ENCODE measurements at regions not wholly inside any gene's neighbourhood (a gene's known extent, or its start where the extent isn't known, plus 50 kb on each side); places are given as distances from the start of the nearest gene placed in this dataset.

GRCh38 chr5:58018016-58018415 is 441.9 kb downstream of the PLK2 start:
- no peak overlapping the region for H3K27ac Mint-ChIP-seq
- no peak for DNase-seq
- no peak overlapping the region for H3K4me3 Mint-ChIP-seq

GRCh38 chr5:58016877-58017276 is 443.0 kb downstream of the PLK2 start:
- Mint-ChIP-seq H3K27ac (no peak overlapping the region), H3K4me1 (no peaks in the 10 kb centered on the region), H3K4me3 (no peak overlapping the region), H3K36me3 (no peaks in the 10 kb centered on the region), H3K27me3 (peaks cover 4% of the 10 kb centered on the region), H3K9me3 (no peaks in the 10 kb centered on the region)
- no peak for DNase-seq
- CTCF ChIA-PET, result interaction anchor here (1.4 kb wide), 1 partner anchor 15 kb away, joined by 3 read pairs; no protein-coding TSS in a partner anchor

More at GRCh38 chr5:58018016-58018415, 441.9 kb downstream of the PLK2 start:
- CTCF ChIA-PET, result no interaction called here
- Mint-ChIP-seq H3K4me1 (no peaks in the 10 kb centered on the region), H3K27me3 (peaks cover 7% of the 10 kb centered on the region), H3K36me3 (no peaks in the 10 kb centered on the region), H3K9me3 (no peaks in the 10 kb centered on the region)

DNA sequence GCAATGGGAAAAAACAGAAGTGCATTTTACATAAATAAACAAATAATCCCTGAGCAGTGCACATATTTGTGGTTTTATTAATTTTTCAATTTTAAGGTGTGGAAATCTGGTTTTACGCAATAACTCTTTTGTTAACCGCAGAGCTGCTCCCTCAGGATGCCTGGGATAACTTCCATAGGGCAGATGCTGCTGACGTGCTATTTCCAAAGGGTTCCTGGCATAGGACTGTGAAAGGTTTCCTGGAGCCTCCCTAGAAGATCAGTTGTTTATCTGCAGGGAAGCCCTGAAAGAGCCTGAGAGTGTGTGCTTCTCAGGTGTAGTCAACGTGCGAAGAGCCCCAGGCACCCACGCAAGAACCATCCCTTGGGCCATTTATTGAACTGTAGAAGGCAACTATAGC is 443.5 kb downstream of the PLK2 start:
- CTCF ChIA-PET, result interaction anchor here (0.7 to 1.4 kb wide), 2 partner anchors 13 to 14 kb away, joined by 3 read pairs; no protein-coding TSS in a partner anchor
- no peak for DNase-seq
- Mint-ChIP-seq H3K4me1 (no peaks in the 10 kb centered on the region), H3K9me3 (no peaks in the 10 kb centered on the region), H3K27ac (no peak overlapping the region), H3K36me3 (no peaks in the 10 kb centered on the region), H3K27me3 (peaks cover 3% of the 10 kb centered on the region), H3K4me3 (no peak overlapping the region)

DNA sequence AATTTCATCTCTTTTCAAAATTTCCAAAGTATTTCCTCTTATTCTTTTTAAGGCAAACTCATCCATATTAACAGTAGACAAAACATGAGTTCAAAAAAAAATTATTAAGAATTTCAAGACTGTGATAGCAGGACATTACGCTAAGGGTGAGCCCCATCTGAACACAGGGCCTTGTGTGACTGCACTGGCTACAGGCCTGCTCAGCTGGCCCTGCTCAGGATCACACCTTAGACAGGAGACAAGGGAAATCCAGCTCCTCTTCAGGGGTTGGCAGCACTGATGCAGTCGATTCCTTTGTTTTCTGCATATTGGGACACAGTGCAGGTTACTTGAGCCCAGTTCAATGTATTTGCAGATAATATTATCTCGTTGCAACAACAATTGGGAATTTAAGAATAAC is 444.7 kb downstream of the PLK2 start:
- no peaks in the 10 kb centered on the region for H3K36me3 Mint-ChIP-seq
- CTCF ChIA-PET, result no interaction called here
- DNase-seq, result no peak
- no peaks in the 10 kb centered on the region for H3K4me1 Mint-ChIP-seq
- no peak overlapping the region for H3K4me3 Mint-ChIP-seq
- H3K27ac Mint-ChIP-seq, result no peak overlapping the region
- H3K9me3 Mint-ChIP-seq, result no peaks in the 10 kb centered on the region
- H3K27me3 Mint-ChIP-seq, result peaks cover 3% of the 10 kb centered on the region

DNA sequence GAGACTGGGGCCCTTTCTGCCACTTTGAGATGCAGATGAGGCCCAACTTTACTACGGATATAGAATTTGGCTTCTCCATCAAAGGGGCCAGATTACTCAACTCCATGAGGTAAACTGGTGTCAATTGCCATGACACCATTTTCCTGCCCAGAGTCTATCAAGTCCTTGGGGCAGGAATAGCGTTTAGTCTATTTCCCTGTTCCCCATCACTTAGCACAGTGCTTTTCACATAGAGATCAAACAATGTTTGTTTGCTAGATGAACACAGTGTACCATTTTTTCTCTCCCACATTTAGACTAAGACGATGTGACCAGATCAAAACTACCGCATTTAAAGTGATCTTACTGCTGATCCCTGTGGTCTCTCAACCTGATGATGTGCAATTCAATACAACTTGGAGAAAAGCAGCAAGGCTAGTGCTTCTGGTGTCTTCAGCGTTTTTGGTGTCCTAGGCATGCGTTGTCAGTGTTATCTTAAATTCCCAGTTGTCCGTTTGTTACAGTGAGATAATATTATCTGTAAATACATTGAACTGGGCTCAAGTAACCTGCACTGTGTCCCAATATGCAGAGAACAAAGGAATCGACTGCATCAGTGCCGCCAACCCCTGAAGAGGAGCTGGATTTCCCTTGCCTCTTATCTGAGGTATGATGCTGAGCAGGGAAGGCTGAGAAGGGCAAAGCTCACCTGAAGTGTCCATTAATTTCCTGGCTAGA is 446.2 kb downstream of the PLK2 start:
- CTCF ChIA-PET, result no interaction called here
- peaks cover 3% of the 10 kb centered on the region for H3K27me3 Mint-ChIP-seq
- H3K27ac Mint-ChIP-seq, result no peak overlapping the region
- no peaks in the 10 kb centered on the region for H3K9me3 Mint-ChIP-seq
- no peaks in the 10 kb centered on the region for H3K4me1 Mint-ChIP-seq
- no peak overlapping the region for H3K4me3 Mint-ChIP-seq
- H3K36me3 Mint-ChIP-seq, result no peaks in the 10 kb centered on the region
- DNase-seq, result no peak

DNA sequence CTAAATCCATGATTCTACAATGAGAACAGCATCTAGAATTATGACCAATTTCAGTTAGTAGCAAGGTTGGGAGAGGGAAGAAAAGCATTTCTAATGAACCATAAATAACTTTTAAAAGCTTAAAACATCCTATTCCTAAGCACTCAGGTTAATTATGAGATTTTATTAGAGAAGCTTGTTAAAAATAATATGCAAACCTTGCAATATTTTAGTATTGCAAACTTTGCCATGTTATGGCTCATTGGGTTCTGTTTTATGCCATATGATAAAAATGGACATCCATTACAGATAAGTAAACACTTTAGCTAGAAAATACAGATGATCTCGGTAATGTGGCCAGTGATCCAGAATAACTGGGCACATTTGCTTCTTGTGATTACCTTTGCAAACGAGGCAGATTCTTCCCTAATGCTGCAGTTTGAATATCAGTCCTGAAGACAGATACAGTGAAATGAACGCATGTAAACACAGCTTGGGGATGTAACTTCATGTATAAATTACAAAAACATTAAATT is 447.0 kb downstream of the PLK2 start:
- CTCF ChIA-PET, result no interaction called here
- DNase-seq, result no peak
- Mint-ChIP-seq H3K27me3 (peaks cover 3% of the 10 kb centered on the region), H3K4me3 (no peak overlapping the region), H3K27ac (no peak overlapping the region), H3K9me3 (no peaks in the 10 kb centered on the region), H3K36me3 (no peaks in the 10 kb centered on the region), H3K4me1 (no peaks in the 10 kb centered on the region)

GRCh38 chr5:58012102-58012501 is 447.8 kb downstream of the PLK2 start:
- Mint-ChIP-seq H3K4me1 (no peaks in the 10 kb centered on the region), H3K36me3 (no peaks in the 10 kb centered on the region), H3K4me3 (no peak overlapping the region), H3K27ac (no peak overlapping the region), H3K9me3 (no peaks in the 10 kb centered on the region), H3K27me3 (peaks cover 3% of the 10 kb centered on the region)
- CTCF ChIA-PET, result no interaction called here
- no peak for DNase-seq

DNA sequence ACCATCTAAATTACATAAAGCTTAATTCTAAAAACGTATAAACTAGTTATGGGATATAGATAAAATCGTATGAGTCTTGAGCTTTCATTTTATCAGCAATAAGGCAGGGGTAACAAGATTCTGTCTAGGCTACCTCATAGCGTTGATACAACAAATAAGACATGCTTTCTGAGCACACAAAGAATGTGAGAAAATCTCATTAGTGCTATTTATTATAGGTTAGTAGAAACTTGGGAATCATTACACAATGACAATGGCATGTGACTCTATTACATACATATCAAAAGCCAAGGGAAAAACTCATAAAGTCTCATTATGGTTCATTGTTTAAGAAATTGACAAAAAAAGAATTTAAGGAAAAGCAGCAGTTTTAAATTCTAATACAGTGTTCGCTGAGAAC is 448.6 kb downstream of the PLK2 start:
- Mint-ChIP-seq H3K27ac (no peak overlapping the region), H3K27me3 (peaks cover 3% of the 10 kb centered on the region), H3K9me3 (no peaks in the 10 kb centered on the region), H3K36me3 (no peaks in the 10 kb centered on the region), H3K4me3 (no peak overlapping the region), H3K4me1 (no peaks in the 10 kb centered on the region)
- DNase-seq, result no peak
- CTCF ChIA-PET, result no interaction called here

DNA sequence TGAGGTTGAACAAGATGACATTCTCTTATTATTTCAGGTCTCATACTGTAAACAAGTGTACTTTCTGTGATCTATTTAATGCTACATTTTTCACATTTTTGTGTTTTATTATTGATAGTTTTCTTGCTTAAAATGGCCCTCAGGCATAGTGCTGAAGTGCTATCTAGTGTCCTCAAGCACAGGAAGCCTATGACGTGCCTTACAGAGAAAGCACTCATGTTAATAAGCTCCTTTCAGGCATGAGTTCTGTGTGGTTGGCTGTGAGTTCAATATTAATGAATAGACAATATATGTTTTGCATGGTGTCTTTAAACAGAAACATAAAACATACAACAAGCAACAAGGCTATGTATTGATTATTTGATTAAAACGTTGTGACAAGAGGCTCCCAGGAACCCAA is 450.1 kb downstream of the PLK2 start:
- no peaks in the 10 kb centered on the region for H3K9me3 Mint-ChIP-seq
- H3K4me3 Mint-ChIP-seq, result no peak overlapping the region
- DNase-seq, result no peak
- H3K4me1 Mint-ChIP-seq, result no peaks in the 10 kb centered on the region
- CTCF ChIA-PET, result no interaction called here
- peaks cover 3% of the 10 kb centered on the region for H3K27me3 Mint-ChIP-seq
- H3K36me3 Mint-ChIP-seq, result no peaks in the 10 kb centered on the region
- no peak overlapping the region for H3K27ac Mint-ChIP-seq

DNA sequence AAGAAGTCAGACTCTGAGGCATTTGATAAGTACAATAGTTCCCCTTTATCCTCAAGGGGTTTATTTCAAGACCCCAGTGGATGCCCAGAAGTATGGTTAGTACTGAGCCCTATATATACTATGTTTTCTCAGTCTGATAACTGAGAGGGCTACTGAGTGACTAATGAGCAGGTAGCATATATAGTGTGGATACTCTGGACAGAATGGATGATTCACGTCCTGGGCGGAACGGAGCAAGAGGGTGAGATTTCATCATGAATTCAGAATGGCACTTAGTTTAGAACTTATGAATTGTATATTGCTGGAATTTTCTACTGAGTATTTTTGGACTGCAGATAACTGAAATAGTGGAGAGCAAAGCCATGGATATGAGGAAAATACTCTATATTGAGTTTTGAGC is 457.6 kb downstream of the PLK2 start:
- Mint-ChIP-seq H3K9me3 (no peaks in the 10 kb centered on the region), H3K4me3 (no peak overlapping the region), H3K36me3 (no peaks in the 10 kb centered on the region), H3K27me3 (no peaks in the 10 kb centered on the region), H3K4me1 (no peaks in the 10 kb centered on the region), H3K27ac (no peak overlapping the region)
- CTCF ChIA-PET, result interaction anchor here (1.5 kb wide), 1 partner anchor 14 kb away, joined by 3 read pairs; no protein-coding TSS in a partner anchor
- no peak for DNase-seq

DNA sequence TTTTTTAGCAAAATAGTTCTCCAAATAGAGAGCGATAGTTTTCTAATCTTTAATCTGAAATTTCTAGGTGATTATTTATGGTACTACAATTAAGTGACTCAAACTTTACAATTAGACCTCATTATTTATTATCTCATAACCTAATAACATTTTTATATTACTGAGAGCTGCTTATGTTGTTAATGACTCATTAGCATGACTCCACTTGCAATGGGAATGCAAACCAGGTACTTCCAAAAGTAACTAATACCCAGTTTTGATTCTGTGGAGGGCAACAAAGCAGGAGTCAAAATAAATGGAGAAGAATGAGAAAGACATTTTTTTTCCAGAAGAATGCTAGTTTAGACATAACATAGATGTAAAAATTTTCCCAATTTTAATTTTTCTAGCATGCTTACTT is 466.0 kb downstream of the PLK2 start:
- DNase-seq, result no peak
- CTCF ChIA-PET, result no interaction called here

DNA sequence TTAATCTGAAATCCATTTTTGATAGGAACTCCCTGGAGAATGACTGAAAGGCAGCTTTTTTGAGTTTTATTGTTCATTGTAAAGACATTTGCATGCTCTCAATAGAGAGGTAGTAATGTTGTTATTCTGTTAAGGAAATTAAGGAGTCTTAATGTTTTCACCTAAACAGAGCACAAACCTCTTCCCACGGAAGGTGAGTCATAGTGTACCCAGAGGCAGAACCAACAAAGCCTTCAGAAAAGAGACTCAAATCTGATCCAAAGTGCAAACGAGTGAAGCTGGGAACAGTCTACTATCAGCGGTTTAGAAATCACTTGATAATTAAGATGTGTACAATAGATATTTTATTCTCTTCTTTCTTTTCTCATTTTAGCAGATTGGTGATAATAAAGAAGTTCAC is 470.5 kb downstream of the PLK2 start:
- no peak overlapping the region for H3K27ac Mint-ChIP-seq
- H3K27me3 Mint-ChIP-seq, result no peaks in the 10 kb centered on the region
- CTCF ChIA-PET, result no interaction called here
- DNase-seq, result no peak
- H3K4me3 Mint-ChIP-seq, result no peak overlapping the region
- no peaks in the 10 kb centered on the region for H3K36me3 Mint-ChIP-seq
- H3K4me1 Mint-ChIP-seq, result no peaks in the 10 kb centered on the region
- H3K9me3 Mint-ChIP-seq, result no peaks in the 10 kb centered on the region

More for the DNA sequence above, 466.0 kb downstream of the PLK2 start:
- no peaks in the 10 kb centered on the region for H3K36me3 Mint-ChIP-seq
- H3K27ac Mint-ChIP-seq, result no peak overlapping the region
- no peaks in the 10 kb centered on the region for H3K4me1 Mint-ChIP-seq
- H3K9me3 Mint-ChIP-seq, result no peaks in the 10 kb centered on the region
- no peak overlapping the region for H3K4me3 Mint-ChIP-seq
- H3K27me3 Mint-ChIP-seq, result no peaks in the 10 kb centered on the region

DNA sequence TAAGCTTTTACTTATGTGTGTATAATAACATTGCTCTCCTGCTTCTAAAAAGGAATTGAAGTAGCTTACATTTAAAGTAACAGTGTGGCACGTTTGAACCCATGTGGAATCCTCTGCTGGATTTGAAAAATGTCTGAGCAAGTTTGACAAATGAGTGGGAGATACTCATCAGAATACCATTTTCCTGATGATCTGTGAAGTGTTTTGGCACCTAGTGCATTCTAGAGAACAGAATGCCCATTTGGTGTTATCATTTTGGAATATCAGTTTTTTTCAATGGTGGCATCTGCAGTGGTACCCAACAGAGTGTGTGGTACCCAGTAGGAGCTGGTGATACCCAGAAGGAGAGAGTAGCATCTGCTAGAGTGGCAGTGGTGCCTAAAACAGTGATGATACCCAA is 471.1 kb downstream of the PLK2 start:
- Mint-ChIP-seq H3K4me3 (no peak overlapping the region), H3K9me3 (no peaks in the 10 kb centered on the region), H3K27me3 (no peaks in the 10 kb centered on the region), H3K27ac (no peak overlapping the region), H3K36me3 (no peaks in the 10 kb centered on the region), H3K4me1 (no peaks in the 10 kb centered on the region)
- DNase-seq, result no peak
- CTCF ChIA-PET, result no interaction called here

DNA sequence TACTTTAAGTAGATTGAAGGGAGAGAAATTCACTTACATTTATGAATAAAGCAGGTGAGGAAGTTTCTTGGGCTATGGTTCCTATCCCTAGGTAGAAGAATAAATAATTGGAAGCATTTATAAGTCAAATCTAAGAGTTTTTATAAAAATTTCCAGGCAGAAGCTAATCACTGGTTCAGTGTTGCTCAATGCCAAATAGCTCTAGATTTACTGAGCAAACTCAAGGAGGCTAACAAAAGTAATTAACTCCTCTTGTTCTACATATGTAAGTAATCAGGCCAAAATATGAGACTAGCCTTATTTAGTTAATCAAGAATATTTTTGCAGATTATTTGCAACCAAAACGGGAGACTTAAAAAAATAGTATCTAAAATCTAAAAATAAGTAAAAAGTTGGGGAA is 472.3 kb downstream of the PLK2 start:
- H3K27me3 Mint-ChIP-seq, result no peaks in the 10 kb centered on the region
- H3K4me1 Mint-ChIP-seq, result no peaks in the 10 kb centered on the region
- CTCF ChIA-PET, result interaction anchor here (1.1 kb wide), 1 partner anchor 30 kb away, joined by 3 read pairs; no protein-coding TSS in a partner anchor
- no peak for DNase-seq
- no peaks in the 10 kb centered on the region for H3K9me3 Mint-ChIP-seq
- H3K36me3 Mint-ChIP-seq, result no peaks in the 10 kb centered on the region
- no peak overlapping the region for H3K4me3 Mint-ChIP-seq
- no peak overlapping the region for H3K27ac Mint-ChIP-seq

- Mint-ChIP-seq H3K4me1 (no peaks in the 10 kb centered on the region), H3K36me3 (no peaks in the 10 kb centered on the region), H3K27me3 (no peaks in the 10 kb centered on the region), H3K4me3 (no peak overlapping the region), H3K27ac (no peak overlapping the region), H3K9me3 (no peaks in the 10 kb centered on the region)
- no peak for DNase-seq
- CTCF ChIA-PET, result interaction anchor here (1.1 kb wide), 1 partner anchor 29 kb away, joined by 3 read pairs; no protein-coding TSS in a partner anchor
Observed at GRCh38 chr5:57986761-57987341, 473.0 kb downstream of the PLK2 start.

Measured in activated naive CD4-positive, alpha-beta T cell treated with anti-CD3 and anti-CD28 coated beads, Interleukin-2, amount 10 ng/mL, durations not matched to agents 7 days and 5 days (primary cell).